HEK293 (cell line): ENCODE measurements at regions not wholly inside any gene's neighbourhood (a gene's known extent, or its start where the extent isn't known, plus 50 kb on each side); places are given as distances from the start of the nearest gene placed in this dataset.

Experiments used
- CTCF ChIA-PET: fragments of 350-600 bp; formaldehyde crosslinking; extraction: SDS; loops from one replicate; lab custom pipeline; 2021; ENCODE audit warnings: antibody characterized with exemption; lab: Yijun Ruan, JAX
- POLR2A ChIA-PET: fragments of 300-600 bp; formaldehyde crosslinking; extraction: SDS; loops from one replicate; lab custom pipeline; 2020; ENCODE audit warnings: antibody characterized with exemption, inconsistent platforms; lab: Yijun Ruan, JAX
- H3K27ac ChIP-seq: fragments of 200-500 bp; sonication (Bioruptor generic); 2 replicates; pipeline ENCODE4 v1.5.1; 2014; ENCODE audit warnings: low read depth, low read length, control low read depth, inconsistent platforms; ENCODE audit errors: extremely low read depth
- H3K36me3 ChIP-seq, 2 experiments: fragments of 200-500 bp in 1 of 2; sonication (Bioruptor generic) in 1 of 2; 1 replicate in 1 of 2; 2 replicates in 1 of 2; pipeline ENCODE4 v1.5.1; 2014 to 2017; ENCODE audit warnings: inconsistent platforms in 2 of 2, low read length in 2 of 2; ENCODE audit not compliant: control insufficient read depth in 2 of 2, insufficient read depth in 1 of 2
- H3K4me1 ChIP-seq: fragments of 200-500 bp; sonication (Bioruptor generic); 2 replicates; pipeline ENCODE4 v1.5.1; 2014; ENCODE audit warnings: mild to moderate bottlenecking, low read length, inconsistent platforms; ENCODE audit not compliant: control insufficient read depth, insufficient read depth
- H3K4me3 ChIP-seq: 2 replicates; pipeline ENCODE4 v1.5.1; 2011; ENCODE audit warnings: low read depth, mild to moderate bottlenecking, control low read depth, low read length, moderate library complexity
- H3K9me3 ChIP-seq: fragments of 200-500 bp; sonication (Bioruptor generic); 2 replicates; pipeline ENCODE4 v1.5.1; 2014; ENCODE audit warnings: low read depth, low read length, inconsistent platforms; ENCODE audit not compliant: control insufficient read depth, insufficient read depth
- BCL6B ChIP-seq: fragments of 450-650 bp; formaldehyde crosslinking; IDR thresholded peaks from 2 replicates; pipeline ENCODE4 v1.5.1; 2017; ENCODE audit warnings: missing biosample characterization, missing genetic modification characterization
- RBAK ChIP-seq: fragments of 450-650 bp; formaldehyde crosslinking; IDR thresholded peaks from 2 replicates; pipeline ENCODE4 v1.5.1; 2016; ENCODE audit warnings: missing biosample characterization, missing genetic modification characterization
- ZBTB26 ChIP-seq: fragments of 450-650 bp; formaldehyde crosslinking; optimal IDR thresholded peaks from 2 replicates; pipeline ENCODE3; 2016; ENCODE audit warnings: missing biosample characterization, mild to moderate bottlenecking, missing genetic modification characterization
- ZNF121 ChIP-seq: fragments of 450-650 bp; formaldehyde crosslinking; IDR thresholded peaks from 2 replicates; pipeline ENCODE4 v1.5.1; 2016; ENCODE audit warnings: missing biosample characterization, missing genetic modification characterization
- ZNF157 ChIP-seq: fragments of 450-650 bp; formaldehyde crosslinking; IDR thresholded peaks from 2 replicates; pipeline ENCODE4 v1.5.1; 2016; ENCODE audit warnings: missing biosample characterization, missing genetic modification characterization
- ZNF174 ChIP-seq: fragments of 450-650 bp; formaldehyde crosslinking; IDR thresholded peaks from 2 replicates; pipeline ENCODE4 v1.5.0; 2017; ENCODE audit warnings: missing biosample characterization, mild to moderate bottlenecking, missing genetic modification characterization
- ZNF2 ChIP-seq: fragments of 450-650 bp; formaldehyde crosslinking; IDR thresholded peaks from 2 replicates; pipeline ENCODE4 v1.5.1; 2016; ENCODE audit warnings: missing biosample characterization, missing genetic modification characterization
- ZNF239 ChIP-seq: fragments of 450-650 bp; formaldehyde crosslinking; IDR thresholded peaks from 2 replicates; pipeline ENCODE4 v1.5.1; 2016; ENCODE audit warnings: missing biosample characterization, missing genetic modification characterization
- ZNF266 ChIP-seq: fragments of 450-650 bp; formaldehyde crosslinking; IDR thresholded peaks from 2 replicates; pipeline ENCODE4 v1.5.1; 2016; ENCODE audit warnings: missing biosample characterization, missing genetic modification characterization, low read depth
- ZNF274 ChIP-seq, 2 experiments: fragments of 200-500 bp in 1 of 2; fragments of 450-650 bp in 1 of 2; sonication (Bioruptor generic) in 1 of 2; formaldehyde crosslinking in 1 of 2; IDR thresholded peaks; 2 replicates each; pipeline versions ENCODE4 v1.5.1 to v1.6.1; 2014 to 2016; ENCODE audit warnings: borderline replicate concordance in 1 of 2, inconsistent platforms in 1 of 2, low read length in 1 of 2, missing biosample characterization in 1 of 2, missing genetic modification characterization in 1 of 2
- ZNF292 ChIP-seq: fragments of 450-650 bp; formaldehyde crosslinking; IDR thresholded peaks from 2 replicates; pipeline ENCODE4 v1.5.1; 2016; ENCODE audit warnings: low read depth, missing biosample characterization, missing genetic modification characterization, borderline replicate concordance
- ZNF416 ChIP-seq: fragments of 450-650 bp; formaldehyde crosslinking; IDR thresholded peaks from 2 replicates; pipeline ENCODE4 v1.5.1; 2016; ENCODE audit warnings: missing biosample characterization, missing genetic modification characterization
- ZNF529 ChIP-seq: fragments of 450-650 bp; formaldehyde crosslinking; IDR thresholded peaks from 2 replicates; pipeline ENCODE4 v1.5.1; 2017; ENCODE audit warnings: missing genetic modification characterization, missing biosample characterization; ENCODE audit not compliant: insufficient replicate concordance
- ZNF571 ChIP-seq: fragments of 450-650 bp; formaldehyde crosslinking; IDR thresholded peaks from 2 replicates; pipeline ENCODE4 v1.5.0; 2017; ENCODE audit warnings: missing biosample characterization, missing genetic modification characterization
- ZNF585B ChIP-seq: fragments of 450-650 bp; formaldehyde crosslinking; IDR thresholded peaks from 2 replicates; pipeline ENCODE4 v1.5.1; 2016; ENCODE audit warnings: missing biosample characterization, missing genetic modification characterization
- ZNF624 ChIP-seq: fragments of 450-650 bp; formaldehyde crosslinking; IDR thresholded peaks from 2 replicates; pipeline ENCODE4 v1.5.1; 2017; ENCODE audit warnings: missing biosample characterization, missing genetic modification characterization
- ZNF626 ChIP-seq: fragments of 450-650 bp; sonication (Bioruptor Pico); formaldehyde crosslinking; IDR thresholded peaks from 2 replicates; pipeline ENCODE4 v1.5.1; 2018; ENCODE audit warnings: missing biosample characterization, missing genetic modification characterization, inconsistent platforms
- ZNF768 ChIP-seq: fragments of 450-650 bp; formaldehyde crosslinking; IDR thresholded peaks from 2 replicates; pipeline ENCODE4 v1.5.1; 2018; ENCODE audit warnings: missing biosample characterization, mild to moderate bottlenecking, missing genetic modification characterization
- ZNF792 ChIP-seq: fragments of 450-650 bp; formaldehyde crosslinking; IDR thresholded peaks from 2 replicates; pipeline ENCODE4 v1.5.1; 2016; ENCODE audit warnings: missing biosample characterization, missing genetic modification characterization
- ZSCAN23 ChIP-seq: fragments of 450-650 bp; formaldehyde crosslinking; IDR thresholded peaks from 2 replicates; pipeline ENCODE4 v1.5.1; 2016; ENCODE audit warnings: missing biosample characterization, missing genetic modification characterization
- ZXDB ChIP-seq: fragments of 450-650 bp; formaldehyde crosslinking; IDR thresholded peaks from 2 replicates; pipeline ENCODE4 v1.5.1; 2016; ENCODE audit warnings: missing biosample characterization, missing genetic modification characterization
- TF ChIP-seq, protein P1 (sequence below): fragments of 450-650 bp; formaldehyde crosslinking; IDR thresholded peaks from 2 replicates; pipeline ENCODE4 v1.5.1; 2017; ENCODE audit warnings: missing biosample characterization, mild to moderate bottlenecking, missing genetic modification characterization, moderate library complexity
- TF ChIP-seq, protein P2 (sequence below): fragments of 450-650 bp; formaldehyde crosslinking; IDR thresholded peaks from 2 replicates; pipeline ENCODE4 v1.5.1; 2016; ENCODE audit warnings: missing biosample characterization, missing genetic modification characterization
- TF ChIP-seq, protein P3 (sequence below): fragments of 450-650 bp; formaldehyde crosslinking; IDR thresholded peaks from 2 replicates; pipeline ENCODE4 v1.5.1; 2016; ENCODE audit warnings: missing biosample characterization, missing genetic modification characterization

DNA sequence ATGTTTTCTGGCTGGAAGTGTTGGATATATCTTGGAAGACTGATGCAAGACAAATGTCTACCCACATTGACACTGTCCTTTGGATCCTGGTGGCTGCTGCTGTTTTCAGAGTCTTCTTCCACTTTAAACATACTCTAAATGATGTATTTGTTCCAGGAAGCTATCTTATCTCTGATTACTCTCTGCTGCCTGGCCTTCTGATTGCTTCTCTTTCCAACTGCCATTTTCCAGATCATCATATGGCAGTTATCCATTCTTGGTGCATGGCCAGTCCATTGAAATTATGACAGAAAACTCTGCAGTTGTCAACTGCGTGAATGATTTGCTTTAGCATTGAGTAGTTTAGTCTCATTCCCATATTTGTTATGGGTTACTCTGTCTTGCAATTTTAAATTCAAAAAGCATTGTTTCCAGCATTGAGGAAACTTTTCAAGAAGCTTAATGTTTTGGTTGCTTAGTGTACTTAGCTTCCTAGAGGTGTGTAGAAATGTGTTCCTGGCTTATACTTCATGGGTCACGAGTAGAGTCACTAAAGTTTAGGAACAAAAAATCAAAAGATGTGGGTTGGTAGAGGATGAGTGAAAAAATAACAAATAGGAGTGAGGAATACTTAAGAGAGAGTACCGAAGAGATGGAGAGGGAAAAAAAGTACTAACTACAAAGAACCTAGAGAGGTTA, 268.3 kb upstream of the MTPN start:
- no peaks in the 10 kb centered on the region for H3K9me3 ChIP-seq
- H3K4me3 ChIP-seq: no peak overlapping the region
- ChIA-PET CTCF (no interaction called here), POLR2A (no interaction called here)
- H3K4me1 ChIP-seq: no peaks in the 10 kb centered on the region
- H3K36me3 ChIP-seq: no peaks in the 10 kb centered on the region
- H3K27ac ChIP-seq: no peak overlapping the region
- TF ChIP-seq ZNF768 (tag by site-specific recombination): no peak
- no peak for TF ChIP-seq ZNF2 (tag by site-specific recombination)
- no peak for TF ChIP-seq ZNF792
- TF ChIP-seq, protein P1, sequence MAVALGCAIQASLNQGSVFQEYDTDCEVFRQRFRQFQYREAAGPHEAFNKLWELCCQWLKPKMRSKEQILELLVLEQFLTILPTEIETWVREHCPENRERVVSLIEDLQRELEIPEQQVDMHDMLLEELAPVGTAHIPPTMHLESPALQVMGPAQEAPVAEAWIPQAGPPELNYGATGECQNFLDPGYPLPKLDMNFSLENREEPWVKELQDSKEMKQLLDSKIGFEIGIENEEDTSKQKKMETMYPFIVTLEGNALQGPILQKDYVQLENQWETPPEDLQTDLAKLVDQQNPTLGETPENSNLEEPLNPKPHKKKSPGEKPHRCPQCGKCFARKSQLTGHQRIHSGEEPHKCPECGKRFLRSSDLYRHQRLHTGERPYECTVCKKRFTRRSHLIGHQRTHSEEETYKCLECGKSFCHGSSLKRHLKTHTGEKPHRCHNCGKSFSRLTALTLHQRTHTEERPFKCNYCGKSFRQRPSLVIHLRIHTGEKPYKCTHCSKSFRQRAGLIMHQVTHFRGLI (tag by site-specific recombination): no peak
- TF ChIP-seq BCL6B (tag by site-specific recombination): no peak
- TF ChIP-seq ZNF416 (tag by site-specific recombination): no peak

- Histone ChIP-seq H3K9me3 (no peaks in the 10 kb centered on the region), H3K27ac (no peak overlapping the region), H3K4me3 (no peak overlapping the region), H3K4me1 (no peaks in the 10 kb centered on the region), H3K36me3 (no peaks in the 10 kb centered on the region)
- ChIA-PET CTCF (no interaction called here), POLR2A (no interaction called here)
- no peak for TF ChIP-seq ZNF292 (tag by site-specific recombination)
- TF ChIP-seq ZXDB (tag by site-specific recombination): no peak
- TF ChIP-seq ZNF529: no peak
- TF ChIP-seq ZNF239: no peak
- no peak for TF ChIP-seq ZNF274 (IDR thresholded peaks at IDR 0.05; ENCODE audit: low read length)
- no peak for TF ChIP-seq ZNF274 (tag by site-specific recombination; IDR thresholded peaks at IDR 0.05; ENCODE audit: borderline replicate concordance)
- no peak for TF ChIP-seq ZNF626 (tag by site-specific recombination)
- TF ChIP-seq ZNF157 (tag by site-specific recombination): no peak
- TF ChIP-seq ZBTB26 (tag by site-specific recombination): no peak
These were observed 256.9 kb upstream of the MTPN start for GRCh38 chr7:136234040-136234439.

- CTCF ChIA-PET: interaction anchor here (0.6 kb wide), 1 partner anchor 17 kb away, joined by 4 read pairs; no protein-coding TSS in a partner anchor
- POLR2A ChIA-PET: no interaction called here
- Histone ChIP-seq H3K9me3 (no peaks in the 10 kb centered on the region), H3K4me1 (no peaks in the 10 kb centered on the region), H3K4me3 (no peak overlapping the region), H3K27ac (no peak overlapping the region), H3K36me3 (no peaks in the 10 kb centered on the region)
- TF ChIP-seq ZNF266 (no peak), ZSCAN23 (tag by site-specific recombination) (no peak), ZNF585B (tag by site-specific recombination) (no peak), ZNF571 (no peak), ZNF174 (tag by site-specific recombination) (no peak), RBAK (tag by site-specific recombination) (no peak), ZXDB (tag by site-specific recombination) (no peak), ZNF121 (no peak), ZNF624 (tag by site-specific recombination) (no peak)
- TF ChIP-seq, protein P2, sequence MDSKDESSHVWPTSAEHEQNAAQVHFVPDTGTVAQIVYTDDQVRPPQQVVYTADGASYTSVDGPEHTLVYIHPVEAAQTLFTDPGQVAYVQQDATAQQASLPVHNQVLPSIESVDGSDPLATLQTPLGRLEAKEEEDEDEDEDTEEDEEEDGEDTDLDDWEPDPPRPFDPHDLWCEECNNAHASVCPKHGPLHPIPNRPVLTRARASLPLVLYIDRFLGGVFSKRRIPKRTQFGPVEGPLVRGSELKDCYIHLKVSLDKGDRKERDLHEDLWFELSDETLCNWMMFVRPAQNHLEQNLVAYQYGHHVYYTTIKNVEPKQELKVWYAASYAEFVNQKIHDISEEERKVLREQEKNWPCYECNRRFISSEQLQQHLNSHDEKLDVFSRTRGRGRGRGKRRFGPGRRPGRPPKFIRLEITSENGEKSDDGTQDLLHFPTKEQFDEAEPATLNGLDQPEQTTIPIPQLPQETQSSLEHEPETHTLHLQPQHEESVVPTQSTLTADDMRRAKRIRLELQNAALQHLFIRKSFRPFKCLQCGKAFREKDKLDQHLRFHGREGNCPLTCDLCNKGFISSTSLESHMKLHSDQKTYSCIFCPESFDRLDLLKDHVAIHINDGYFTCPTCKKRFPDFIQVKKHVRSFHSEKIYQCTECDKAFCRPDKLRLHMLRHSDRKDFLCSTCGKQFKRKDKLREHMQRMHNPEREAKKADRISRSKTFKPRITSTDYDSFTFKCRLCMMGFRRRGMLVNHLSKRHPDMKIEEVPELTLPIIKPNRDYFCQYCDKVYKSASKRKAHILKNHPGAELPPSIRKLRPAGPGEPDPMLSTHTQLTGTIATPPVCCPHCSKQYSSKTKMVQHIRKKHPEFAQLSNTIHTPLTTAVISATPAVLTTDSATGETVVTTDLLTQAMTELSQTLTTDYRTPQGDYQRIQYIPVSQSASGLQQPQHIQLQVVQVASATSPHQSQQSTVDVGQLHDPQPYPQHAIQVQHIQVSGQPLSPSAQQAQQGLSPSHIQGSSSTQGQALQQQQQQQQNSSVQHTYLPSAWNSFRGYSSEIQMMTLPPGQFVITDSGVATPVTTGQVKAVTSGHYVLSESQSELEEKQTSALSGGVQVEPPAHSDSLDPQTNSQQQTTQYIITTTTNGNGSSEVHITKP (tag by site-specific recombination): no peak
- TF ChIP-seq, protein P3, sequence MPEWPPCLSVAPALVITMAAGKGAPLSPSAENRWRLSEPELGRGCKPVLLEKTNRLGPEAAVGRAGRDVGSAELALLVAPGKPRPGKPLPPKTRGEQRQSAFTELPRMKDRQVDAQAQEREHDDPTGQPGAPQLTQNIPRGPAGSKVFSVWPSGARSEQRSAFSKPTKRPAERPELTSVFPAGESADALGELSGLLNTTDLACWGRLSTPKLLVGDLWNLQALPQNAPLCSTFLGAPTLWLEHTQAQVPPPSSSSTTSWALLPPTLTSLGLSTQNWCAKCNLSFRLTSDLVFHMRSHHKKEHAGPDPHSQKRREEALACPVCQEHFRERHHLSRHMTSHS (tag by site-specific recombination): no peak
These were observed 253.1 kb upstream of the MTPN start for GRCh38 chr7:136230210-136230609.
